Activated CD4-positive, alpha-beta T cell treated with anti-CD3 and anti-CD28 coated beads for 36 hours (primary cell): ENCODE measurements at regions not wholly inside any gene's neighbourhood (a gene's known extent, or its start where the extent isn't known, plus 50 kb on each side); places are given as distances from the start of the nearest gene placed in this dataset.
A peak's percentile ranks its signal among the peaks of the same experiment; 100 is the strongest.

Experiments
- ATAC-seq: fragments of 200-7000 bp; cut with Tn5 transposase; one replicate; pipeline ENCODE4 v1.10.0; 2021; ENCODE audit warnings: mild to moderate bottlenecking, moderate library complexity
- CTCF ChIA-PET: fragments of 350-600 bp; sonication (Branson Sonifier 250); formaldehyde crosslinking; loops from one replicate; lab custom pipeline; 2021; ENCODE audit warnings: antibody characterized with exemption; lab: Charles Lee
- POLR2A ChIA-PET: fragments of 350-600 bp; sonication (Branson Sonifier 250); formaldehyde crosslinking; loops from one replicate; lab custom pipeline; 2021; ENCODE audit warnings: antibody characterized with exemption, inconsistent platforms; lab: Charles Lee
- DNase-seq: peaks from one replicate; pipeline ENCODE4 v3.0.0-alpha.2; 2020
- H3K27ac Mint-ChIP-seq: one replicate; pipeline ENCODE4 v1.8.0; 2021; ENCODE audit warnings: mixed read lengths
- H3K27me3 Mint-ChIP-seq: one replicate; pipeline ENCODE4 v1.8.0; 2021; ENCODE audit warnings: mixed read lengths
- H3K36me3 Mint-ChIP-seq: one replicate; pipeline ENCODE4 v1.8.0; 2021; ENCODE audit warnings: low read depth, mixed read lengths
- H3K4me1 Mint-ChIP-seq: one replicate; pipeline ENCODE4 v1.8.0; 2021; ENCODE audit warnings: mixed read lengths
- H3K4me3 Mint-ChIP-seq: one replicate; pipeline ENCODE4 v1.8.0; 2021; ENCODE audit warnings: mild to moderate bottlenecking, moderate library complexity, mixed read lengths
- H3K9me3 Mint-ChIP-seq: one replicate; pipeline ENCODE4 v1.8.0; 2021; ENCODE audit warnings: low read depth, mixed read lengths
- intact Hi-C, 2 experiments: fragments of 100-400 bp; cut with DNase I in 1 of 2; cut with micrococcal nuclease in 1 of 2; formaldehyde crosslinking; loops; one replicate each; pipeline versions ENCODE4 v1.14.2 to v1.15.1; 2022 to 2024; cut with DNase I, micrococcal nuclease

GRCh38 chr15:93168910-93169309, 79.9 kb upstream of the RGMA start:
- H3K4me1 Mint-ChIP-seq = peaks cover 5% of the 10 kb centered on the region
- POLR2A ChIA-PET = no interaction called here
- no peak overlapping the region for H3K4me3 Mint-ChIP-seq
- CTCF ChIA-PET = no interaction called here
- DNase-seq = no peak
- H3K9me3 Mint-ChIP-seq = peaks cover 2% of the 10 kb centered on the region
- intact Hi-C loops = no loop called here
- H3K27me3 Mint-ChIP-seq = peaks cover 11% of the 10 kb centered on the region
- no peak overlapping the region for H3K27ac Mint-ChIP-seq
- no peaks in the 10 kb centered on the region for H3K36me3 Mint-ChIP-seq
- ATAC-seq = no peak

- intact Hi-C loops = no loop called here
- Mint-ChIP-seq H3K4me1 (peaks cover 5% of the 10 kb centered on the region), H3K9me3 (no peaks in the 10 kb centered on the region), H3K36me3 (no peaks in the 10 kb centered on the region), H3K4me3 (no peak overlapping the region), H3K27ac (no peak overlapping the region), H3K27me3 (peaks cover 11% of the 10 kb centered on the region)
- CTCF ChIA-PET = no interaction called here
- ATAC-seq (no peak), DNase-seq (no peak)
- POLR2A ChIA-PET = no interaction called here
Measured at GRCh38 chr15:93167291-93167690, 78.3 kb upstream of the RGMA start.

GRCh38 chr15:93166675-93167074, 77.7 kb upstream of the RGMA start:
- Mint-ChIP-seq H3K27ac (no peak overlapping the region), H3K4me1 (peaks cover 5% of the 10 kb centered on the region), H3K4me3 (no peak overlapping the region), H3K36me3 (no peaks in the 10 kb centered on the region), H3K27me3 (peaks cover 11% of the 10 kb centered on the region), H3K9me3 (no peaks in the 10 kb centered on the region)
- intact Hi-C loops = no loop called here
- no peak for DNase-seq
- ChIA-PET CTCF (no interaction called here), POLR2A (no interaction called here)
- ATAC-seq = no peak

DNA sequence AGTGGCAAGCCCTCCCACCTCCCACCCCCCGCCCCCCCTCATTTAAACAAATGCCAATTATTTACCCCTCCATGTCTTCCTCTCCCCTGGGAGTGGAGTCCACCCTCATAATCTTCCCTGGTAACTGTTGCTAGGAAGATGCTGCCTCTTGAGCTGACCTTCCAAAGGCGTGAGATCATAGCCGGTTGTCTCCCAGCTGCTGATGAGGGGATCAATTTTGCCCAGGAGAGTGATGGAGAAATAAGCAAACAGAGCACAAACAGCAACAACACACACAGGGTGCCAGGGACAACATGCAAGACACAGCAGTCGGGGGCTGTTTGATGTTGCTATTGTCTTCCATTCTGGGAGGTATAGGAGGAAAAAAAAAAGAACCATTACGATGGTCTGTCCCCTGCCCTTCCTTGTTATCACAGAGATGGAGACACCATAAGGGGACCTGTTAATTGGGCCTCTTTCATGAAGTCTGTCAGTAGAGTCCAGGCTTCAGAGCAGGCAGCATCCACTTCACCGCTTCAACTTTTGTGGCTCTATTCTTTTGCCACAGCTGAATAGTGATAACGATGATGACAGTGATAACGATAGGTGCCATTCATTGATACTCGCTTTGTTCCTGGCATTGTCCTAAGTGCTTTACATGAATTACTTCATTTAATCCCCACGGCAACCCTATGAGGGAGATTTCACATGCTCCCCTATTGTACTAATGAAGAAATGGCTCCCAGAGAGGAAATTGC, 76.9 kb upstream of the RGMA start:
- Mint-ChIP-seq H3K4me1 (peaks cover 5% of the 10 kb centered on the region), H3K27me3 (peaks cover 4% of the 10 kb centered on the region), H3K9me3 (no peaks in the 10 kb centered on the region), H3K27ac (no peak overlapping the region), H3K4me3 (no peak overlapping the region), H3K36me3 (no peaks in the 10 kb centered on the region)
- ATAC-seq (no peak), DNase-seq (no peak)
- intact Hi-C loops = no loop called here
- ChIA-PET CTCF (no interaction called here), POLR2A (no interaction called here)

DNA sequence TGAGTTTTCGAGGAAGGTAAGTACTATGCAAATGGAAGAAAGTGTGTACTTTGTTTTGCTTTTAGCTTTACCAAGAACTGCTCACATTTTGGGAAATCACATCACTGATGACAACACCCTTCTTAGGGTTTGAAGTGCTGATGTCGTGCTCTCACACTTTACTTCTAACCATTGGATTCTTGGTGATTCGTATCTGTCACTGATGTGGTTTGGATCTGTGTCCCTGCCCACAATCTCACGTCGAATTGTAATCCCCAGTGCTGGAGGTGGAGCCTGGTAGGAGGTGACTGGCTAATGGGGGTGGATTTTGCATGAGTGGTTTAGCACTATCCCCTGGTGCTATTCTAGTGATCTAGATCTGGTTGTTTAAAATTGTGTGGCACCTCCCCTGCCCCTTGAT, 75.4 kb upstream of the RGMA start:
- Mint-ChIP-seq H3K4me3 (no peak overlapping the region), H3K36me3 (no peaks in the 10 kb centered on the region), H3K9me3 (no peaks in the 10 kb centered on the region), H3K27me3 (peaks cover 3% of the 10 kb centered on the region), H3K27ac (peak overlapping the region; percentile 21), H3K4me1 (peaks cover 5% of the 10 kb centered on the region)
- CTCF ChIA-PET = no interaction called here
- intact Hi-C loops = no loop called here
- POLR2A ChIA-PET = no interaction called here
- ATAC-seq (peak; percentile 95), DNase-seq (peak; percentile 57)

DNA sequence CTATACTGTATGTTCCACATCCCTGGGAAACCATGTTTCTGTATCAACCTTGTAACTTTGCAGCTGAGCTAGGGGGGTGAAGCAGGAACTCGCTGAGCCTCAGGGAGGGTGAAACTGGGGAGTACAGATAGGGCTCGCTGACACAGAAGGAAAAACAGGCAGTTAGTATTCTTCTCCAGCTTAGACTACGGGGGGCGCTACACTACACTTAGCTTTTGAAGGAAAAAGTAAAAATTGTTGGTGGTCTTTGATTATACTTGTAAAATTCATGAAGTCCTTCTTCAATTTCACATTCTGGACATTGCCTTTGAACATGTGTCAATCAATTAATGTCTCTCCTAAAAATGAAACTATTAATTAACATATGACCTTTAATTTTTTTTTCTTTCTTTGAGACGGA, 73.5 kb upstream of the RGMA start:
- Mint-ChIP-seq H3K4me1 (peaks cover 5% of the 10 kb centered on the region), H3K36me3 (no peaks in the 10 kb centered on the region), H3K27ac (no peak overlapping the region), H3K4me3 (no peak overlapping the region), H3K27me3 (peaks cover 3% of the 10 kb centered on the region), H3K9me3 (no peaks in the 10 kb centered on the region)
- ChIA-PET CTCF (interaction anchor here (0.6 kb wide), 1 partner anchor 397 kb away, joined by 3 read pairs; no protein-coding TSS in a partner anchor), POLR2A (no interaction called here)
- DNase-seq (no peak), ATAC-seq (no peak)
- intact Hi-C loops = no loop called here

GRCh38 chr15:93159930-93160329, 70.9 kb upstream of the RGMA start:
- H3K4me1 Mint-ChIP-seq = peaks cover 5% of the 10 kb centered on the region
- no peak overlapping the region for H3K27ac Mint-ChIP-seq
- ChIA-PET CTCF (no interaction called here), POLR2A (no interaction called here)
- intact Hi-C loops = no loop called here
- ATAC-seq (no peak), DNase-seq (no peak)
- no peaks in the 10 kb centered on the region for H3K36me3 Mint-ChIP-seq
- no peak overlapping the region for H3K4me3 Mint-ChIP-seq
- H3K27me3 Mint-ChIP-seq = peaks cover 3% of the 10 kb centered on the region
- H3K9me3 Mint-ChIP-seq = no peaks in the 10 kb centered on the region

DNA sequence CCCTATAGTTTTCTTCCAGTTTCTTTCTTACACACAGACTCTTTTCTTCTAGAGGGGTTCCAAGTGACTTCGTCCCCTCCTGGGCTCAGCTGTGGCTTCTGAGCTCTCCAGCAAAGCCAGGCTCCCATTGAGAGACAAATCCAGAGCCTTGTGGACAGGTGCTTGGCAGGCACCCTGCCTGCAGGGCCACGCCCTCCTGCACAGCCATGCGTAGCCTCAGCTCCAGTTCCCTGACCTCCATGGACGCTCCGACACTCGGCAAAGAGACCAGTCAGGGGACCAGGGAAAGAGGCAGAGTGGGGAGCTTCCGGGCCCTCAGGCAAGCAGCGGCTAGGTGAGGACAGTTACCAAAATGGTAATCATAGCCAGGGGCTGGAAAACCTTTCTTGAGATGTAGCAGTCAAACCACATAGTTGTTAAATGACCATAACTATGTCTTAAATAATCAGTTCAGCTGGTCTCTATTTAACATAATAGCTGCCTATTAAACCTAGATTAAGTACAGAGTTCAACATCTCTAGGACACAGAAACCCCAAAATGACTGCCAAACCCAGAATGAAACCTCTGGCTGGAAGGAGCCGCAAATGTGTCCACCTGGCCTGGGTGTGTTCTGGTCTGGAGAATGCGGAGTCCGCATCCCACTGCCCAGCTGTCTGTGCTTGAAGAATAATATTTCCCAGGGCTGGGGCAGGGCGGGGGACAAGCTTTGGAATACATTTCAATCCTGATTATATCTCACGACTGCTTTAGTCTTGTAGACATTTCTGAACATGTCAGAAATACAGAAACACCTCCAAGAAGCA, 69.3 kb upstream of the RGMA start:
- Mint-ChIP-seq H3K27me3 (peaks cover 3% of the 10 kb centered on the region), H3K36me3 (no peaks in the 10 kb centered on the region), H3K4me3 (no peak overlapping the region), H3K9me3 (no peaks in the 10 kb centered on the region), H3K27ac (no peak overlapping the region), H3K4me1 (peaks cover under 1% of the 10 kb centered on the region)
- intact Hi-C loops = no loop called here
- ChIA-PET CTCF (interaction anchor here (0.7 to 1.1 kb wide), 2 partner anchors 361 to 1004 kb away, joined by 3 read pairs; no protein-coding TSS in a partner anchor), POLR2A (no interaction called here)
- no peak for ATAC-seq
- no peak for DNase-seq

GRCh38 chr15:93154666-93155065, 65.7 kb upstream of the RGMA start:
- Mint-ChIP-seq H3K4me1 (peaks cover 13% of the 10 kb centered on the region), H3K36me3 (no peaks in the 10 kb centered on the region), H3K9me3 (no peaks in the 10 kb centered on the region), H3K27me3 (peaks cover 5% of the 10 kb centered on the region), H3K4me3 (no peak overlapping the region), H3K27ac (no peak overlapping the region)
- DNase-seq (no peak), ATAC-seq (no peak)
- intact Hi-C loops = no loop called here
- POLR2A ChIA-PET = no interaction called here
- CTCF ChIA-PET = interaction anchor here (1.5 kb wide), 1 partner anchor 14 kb away, joined by 4 read pairs; no protein-coding TSS in a partner anchor

GRCh38 chr15:93152951-93153350, 63.9 kb upstream of the RGMA start:
- H3K9me3 Mint-ChIP-seq = no peaks in the 10 kb centered on the region
- POLR2A ChIA-PET = no interaction called here

GRCh38 chr15:93152360-93152759, 63.3 kb upstream of the RGMA start:
- ChIA-PET CTCF (interaction anchor here (0.5 to 1.8 kb wide), 3 partner anchors 64 to 878 kb away, joined by 3 to 4 read pairs (median 3); partner anchors contain the start of gene RGMA), POLR2A (no interaction called here)
- no peak overlapping the region for H3K4me3 Mint-ChIP-seq
- intact Hi-C loops = no loop called here
- H3K4me1 Mint-ChIP-seq = peaks cover 13% of the 10 kb centered on the region
- H3K36me3 Mint-ChIP-seq = no peaks in the 10 kb centered on the region
- peaks cover 5% of the 10 kb centered on the region for H3K27me3 Mint-ChIP-seq
- no peaks in the 10 kb centered on the region for H3K9me3 Mint-ChIP-seq
- ATAC-seq (no peak), DNase-seq (peak; percentile 10)
- no peak overlapping the region for H3K27ac Mint-ChIP-seq

More at GRCh38 chr15:93152951-93153350, 63.9 kb upstream of the RGMA start:
- peaks cover 5% of the 10 kb centered on the region for H3K27me3 Mint-ChIP-seq
- H3K27ac Mint-ChIP-seq = no peak overlapping the region
- CTCF ChIA-PET = interaction anchor here (1.8 kb wide), 1 partner anchor 122 kb away, joined by 4 read pairs; no protein-coding TSS in a partner anchor
- no peak overlapping the region for H3K4me3 Mint-ChIP-seq
- no peak for DNase-seq
- no peaks in the 10 kb centered on the region for H3K36me3 Mint-ChIP-seq
- H3K4me1 Mint-ChIP-seq = peaks cover 13% of the 10 kb centered on the region
- ATAC-seq = no peak
- intact Hi-C loops = no loop called here
